Natural killer cell (primary cell): ENCODE measurements at regions not wholly inside any gene's neighbourhood (a gene's known extent, or its start where the extent isn't known, plus 50 kb on each side); places are given as distances from the start of the nearest gene placed in this dataset.

ENCODE experiments used
- ATAC-seq, 3 donors: fragments of 150-1000 bp in 2 of 3; fragments of 200-7000 bp in 1 of 3; cut with Tn5 transposase; 1 replicate in 1 of 3; 2 replicates in 2 of 3; pipeline ENCODE4 v1.10.0; 2021; ENCODE audit warnings: mild to moderate bottlenecking in 2 of 3, moderate library complexity in 2 of 3
- DNase-seq, 2 donors: peaks; one replicate each; pipeline versions ENCODE4 v3.0.0 to v3.0.0-alpha.2; 2013 to 2021; ENCODE audit warnings: mixed read lengths in 1 of 2
- H3K27ac ChIP-seq: one replicate; pipeline ENCODE4 v1.5.1; 2013; ENCODE audit warnings: mild to moderate bottlenecking, low read length
- H3K27me3 ChIP-seq: one replicate; pipeline ENCODE4 v1.6.1; 2013; ENCODE audit warnings: low read length; ENCODE audit not compliant: control insufficient read depth, insufficient read depth
- H3K36me3 ChIP-seq: one replicate; pipeline ENCODE4 v1.6.1; 2013; ENCODE audit warnings: low read length; ENCODE audit not compliant: control insufficient read depth, insufficient read depth
- H3K4me1 ChIP-seq: one replicate; pipeline ENCODE4 v1.6.1; 2013; ENCODE audit warnings: low read length; ENCODE audit not compliant: control insufficient read depth, insufficient read depth
- H3K4me3 ChIP-seq: one replicate; pipeline ENCODE4 v1.5.1; 2013; ENCODE audit warnings: low read length
- H3K9me3 ChIP-seq: one replicate; pipeline ENCODE4 v1.6.1; 2013; ENCODE audit warnings: low read length; ENCODE audit not compliant: control insufficient read depth, insufficient read depth
- H3K27ac Mint-ChIP-seq, 2 donors: one replicate each; pipeline ENCODE4 v1.8.0; 2022; ENCODE audit warnings: mild to moderate bottlenecking in 2 of 2, mixed read lengths in 2 of 2, moderate library complexity in 1 of 2
- H3K27me3 Mint-ChIP-seq, 2 donors: one replicate each; pipeline ENCODE4 v1.8.0; 2022; ENCODE audit warnings: low read depth in 2 of 2, mixed read lengths in 2 of 2
- H3K36me3 Mint-ChIP-seq: one replicate; pipeline ENCODE4 v1.8.0; 2022; ENCODE audit warnings: mixed read lengths
- H3K4me1 Mint-ChIP-seq, 2 donors: one replicate each; pipeline ENCODE4 v1.8.0; 2022; ENCODE audit warnings: mixed read lengths in 2 of 2
- H3K4me3 Mint-ChIP-seq: one replicate; pipeline ENCODE4 v1.8.0; 2022; ENCODE audit warnings: mild to moderate bottlenecking, moderate library complexity, mixed read lengths
- H3K9me3 Mint-ChIP-seq, 2 donors: one replicate each; pipeline ENCODE4 v1.8.0; 2022; ENCODE audit warnings: mixed read lengths in 2 of 2
- WGBS: methylation state at CpG from one replicate; pipeline ENCODE4 v1.1.7; 2013; ENCODE audit warnings: missing lambda C conversion rate; ENCODE audit not compliant: insufficient coverage; 5-methylcytosine and 5-hydroxymethylcytosine counted together
- intact Hi-C: fragments of 100-400 bp; cut with micrococcal nuclease; formaldehyde crosslinking; loops from one replicate; pipeline ENCODE4 v1.14.2; 2022
- TF ChIP-seq, protein P1 (sequence below): fragments of 200-600 bp; IDR thresholded peaks from one replicate; pipeline ENCODE4 v1.8.0; 2022; ENCODE audit warnings: antibody characterized with exemption

- TF ChIP-seq, protein P1, sequence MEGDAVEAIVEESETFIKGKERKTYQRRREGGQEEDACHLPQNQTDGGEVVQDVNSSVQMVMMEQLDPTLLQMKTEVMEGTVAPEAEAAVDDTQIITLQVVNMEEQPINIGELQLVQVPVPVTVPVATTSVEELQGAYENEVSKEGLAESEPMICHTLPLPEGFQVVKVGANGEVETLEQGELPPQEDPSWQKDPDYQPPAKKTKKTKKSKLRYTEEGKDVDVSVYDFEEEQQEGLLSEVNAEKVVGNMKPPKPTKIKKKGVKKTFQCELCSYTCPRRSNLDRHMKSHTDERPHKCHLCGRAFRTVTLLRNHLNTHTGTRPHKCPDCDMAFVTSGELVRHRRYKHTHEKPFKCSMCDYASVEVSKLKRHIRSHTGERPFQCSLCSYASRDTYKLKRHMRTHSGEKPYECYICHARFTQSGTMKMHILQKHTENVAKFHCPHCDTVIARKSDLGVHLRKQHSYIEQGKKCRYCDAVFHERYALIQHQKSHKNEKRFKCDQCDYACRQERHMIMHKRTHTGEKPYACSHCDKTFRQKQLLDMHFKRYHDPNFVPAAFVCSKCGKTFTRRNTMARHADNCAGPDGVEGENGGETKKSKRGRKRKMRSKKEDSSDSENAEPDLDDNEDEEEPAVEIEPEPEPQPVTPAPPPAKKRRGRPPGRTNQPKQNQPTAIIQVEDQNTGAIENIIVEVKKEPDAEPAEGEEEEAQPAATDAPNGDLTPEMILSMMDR, result no peak
- Histone ChIP-seq H3K4me1 (no peaks in the 10 kb centered on the region), H3K9me3 (no peaks in the 10 kb centered on the region), H3K36me3 (no peaks in the 10 kb centered on the region), H3K27ac (no peak overlapping the region), H3K27me3 (no peaks in the 10 kb centered on the region), H3K4me3 (no peak overlapping the region)
- Mint-ChIP-seq H3K36me3 (peaks cover 8% of the 10 kb centered on the region), H3K27ac (no peak overlapping the region), H3K9me3 (peaks cover 4 to 11% of the 10 kb centered on the region in 2 donors), H3K4me1 (no peaks in the 10 kb centered on the region), H3K4me3 (no peak overlapping the region), H3K27me3 (no peaks in the 10 kb centered on the region)
- ATAC-seq, result no peak
- intact Hi-C loops, result no loop called here
- 40% methylated on average over 1 of the region's 2 CpGs for WGBS
- no peak for DNase-seq
Measured at GRCh38 chr9:82791692-82792091, 271.2 kb downstream of the RASEF start.

- ATAC-seq (no peak), DNase-seq (no peak)
- H3K4me1 ChIP-seq, result no peaks in the 10 kb centered on the region
- H3K27ac ChIP-seq, result no peak overlapping the region
- H3K27me3 ChIP-seq, result no peaks in the 10 kb centered on the region
- no peaks in the 10 kb centered on the region for H3K4me1 Mint-ChIP-seq
- H3K9me3 Mint-ChIP-seq, result peaks cover 7 to 13% of the 10 kb centered on the region in 2 donors
- TF ChIP-seq, protein P1, result no peak
- no peaks in the 10 kb centered on the region for H3K9me3 ChIP-seq
- H3K36me3 ChIP-seq, result no peaks in the 10 kb centered on the region
- H3K4me3 ChIP-seq, result no peak overlapping the region
- WGBS, result 60% methylated on average over 3 of the region's 3 CpGs
- H3K36me3 Mint-ChIP-seq, result no peaks in the 10 kb centered on the region
- intact Hi-C loops, result no loop called here
- no peak overlapping the region for H3K4me3 Mint-ChIP-seq
- no peak overlapping the region for H3K27ac Mint-ChIP-seq
- no peaks in the 10 kb centered on the region for H3K27me3 Mint-ChIP-seq
Measured at GRCh38 chr9:82797534-82797933, 265.4 kb downstream of the RASEF start.

- no peak for ATAC-seq
- no peak overlapping the region for H3K27ac ChIP-seq
- 89% methylated on average over 4 of the region's 4 CpGs for WGBS
- no peaks in the 10 kb centered on the region for H3K27me3 ChIP-seq
- intact Hi-C loops, result no loop called here
- TF ChIP-seq, protein P1, result no peak
- no peak for DNase-seq
- H3K9me3 ChIP-seq, result peaks cover 3% of the 10 kb centered on the region
- H3K27me3 Mint-ChIP-seq, result no peaks in the 10 kb centered on the region
- no peak overlapping the region for H3K4me3 ChIP-seq
- H3K36me3 Mint-ChIP-seq, result no peaks in the 10 kb centered on the region
- no peaks in the 10 kb centered on the region for H3K36me3 ChIP-seq
- H3K4me1 Mint-ChIP-seq, result no peaks in the 10 kb centered on the region
- peaks cover 12 to 15% of the 10 kb centered on the region in 2 donors for H3K9me3 Mint-ChIP-seq
- no peaks in the 10 kb centered on the region for H3K4me1 ChIP-seq
- no peak overlapping the region for H3K4me3 Mint-ChIP-seq
- no peak overlapping the region for H3K27ac Mint-ChIP-seq
Measured at GRCh38 chr9:82799286-82799685, 263.7 kb downstream of the RASEF start.

DNA sequence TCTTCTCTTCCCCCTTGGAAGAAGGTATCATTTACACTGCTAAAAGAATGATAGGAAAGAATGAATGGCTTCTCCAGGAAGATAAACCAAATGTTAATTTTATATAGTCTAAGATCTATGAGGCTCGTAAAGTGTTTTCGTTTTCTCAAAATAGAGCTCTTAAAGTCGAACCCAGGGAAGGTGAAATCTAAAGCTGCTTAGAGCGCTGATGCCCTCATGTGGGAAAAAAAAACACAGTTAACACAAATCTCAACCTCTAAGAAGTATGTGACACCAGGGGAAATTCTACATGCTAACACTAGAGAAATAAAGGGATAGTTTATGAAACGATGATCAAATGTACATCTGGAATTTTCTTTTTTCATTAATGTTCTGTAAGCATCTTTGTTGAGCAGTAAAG is 257.9 kb downstream of the RASEF start:
- ATAC-seq, result no peak
- Histone ChIP-seq H3K4me3 (no peak overlapping the region), H3K36me3 (no peaks in the 10 kb centered on the region), H3K27ac (no peak overlapping the region), H3K27me3 (no peaks in the 10 kb centered on the region), H3K4me1 (no peaks in the 10 kb centered on the region), H3K9me3 (peaks cover 3% of the 10 kb centered on the region)
- H3K27me3 Mint-ChIP-seq, result no peaks in the 10 kb centered on the region
- no peaks in the 10 kb centered on the region for H3K4me1 Mint-ChIP-seq
- 10% methylated on average over 3 of the region's 5 CpGs for WGBS
- H3K4me3 Mint-ChIP-seq, result no peak overlapping the region
- peaks cover 6 to 10% of the 10 kb centered on the region in 2 donors for H3K9me3 Mint-ChIP-seq
- no peak for DNase-seq
- intact Hi-C loops, result no loop called here
- no peaks in the 10 kb centered on the region for H3K36me3 Mint-ChIP-seq
- TF ChIP-seq, protein P1, result no peak
- no peak overlapping the region for H3K27ac Mint-ChIP-seq
